Smooth muscle cell (in vitro differentiated cells): ENCODE measurements at regions not wholly inside any gene's neighbourhood (a gene's known extent, or its start where the extent isn't known, plus 50 kb on each side); places are given as distances from the start of the nearest gene placed in this dataset.

ENCODE experiments used
- DNase-seq: peaks from one replicate; lab custom pipeline; 2025; ENCODE audit not compliant: unreplicated experiment; lab: John Stamatoyannopoulos, UW
- H2AFZ ChIP-seq: fragments of 200-600 bp; sonication (generic); 2 replicates; pipeline ENCODE4 v1.6.0; 2016; ENCODE audit warnings: antibody characterized with exemption, low read depth, mild to moderate bottlenecking
- H3F3A ChIP-seq: fragments of 200-600 bp; sonication (generic); 2 replicates; pipeline ENCODE4 v1.6.0; 2017; ENCODE audit warnings: antibody characterized with exemption, low read depth
- H3K27ac ChIP-seq: fragments of 200-600 bp; sonication (generic); 2 replicates; pipeline ENCODE4 v1.5.1; 2016; ENCODE audit warnings: low read depth, mild to moderate bottlenecking
- H3K27me3 ChIP-seq: fragments of 200-600 bp; sonication (generic); 2 replicates; pipeline ENCODE4 v1.6.1; 2016; ENCODE audit warnings: low read depth, mild to moderate bottlenecking
- H3K36me3 ChIP-seq: fragments of 200-600 bp; sonication (generic); 2 replicates; pipeline ENCODE4 v1.5.1; 2016; ENCODE audit warnings: low read depth
- H3K4me1 ChIP-seq: fragments of 200-600 bp; sonication (generic); 2 replicates; pipeline ENCODE4 v1.5.1; 2016; ENCODE audit warnings: low read depth
- H3K4me2 ChIP-seq: fragments of 200-600 bp; sonication (generic); 2 replicates; pipeline ENCODE4 v1.6.0; 2016; ENCODE audit warnings: mild to moderate bottlenecking
- H3K4me3 ChIP-seq: fragments of 200-600 bp; sonication (generic); 2 replicates; pipeline ENCODE4 v1.5.1; 2016; ENCODE audit warnings: mild to moderate bottlenecking
- H3K79me2 ChIP-seq: fragments of 200-600 bp; sonication (generic); 2 replicates; pipeline ENCODE4 v1.6.0; 2016; ENCODE audit warnings: low read depth, mild to moderate bottlenecking
- H3K9ac ChIP-seq: fragments of 200-600 bp; sonication (generic); 2 replicates; pipeline ENCODE4 v1.6.0; 2016; ENCODE audit warnings: low read depth
- H3K9me3 ChIP-seq: fragments of 200-600 bp; sonication (generic); replicated peaks from 2 replicates; pipeline ENCODE4 v1.5.1; 2016; ENCODE audit warnings: low read depth
- H4K20me1 ChIP-seq: fragments of 200-600 bp; sonication (generic); 2 replicates; pipeline ENCODE4 v1.6.0; 2016; ENCODE audit warnings: low read depth
- CTCF ChIP-seq: fragments of 200-600 bp; sonication (generic); IDR thresholded peaks from 2 replicates; pipeline ENCODE4 v1.5.1; 2017; ENCODE audit warnings: borderline replicate concordance, mild to moderate bottlenecking, antibody characterized with exemption; ENCODE audit not compliant: insufficient read depth, poor library complexity, severe bottlenecking
- WGBS: methylation state at CpG from one replicate; pipeline ENCODE4 v1.1.7; 2016; ENCODE audit warnings: low lambda C conversion rate; 5-methylcytosine and 5-hydroxymethylcytosine counted together

DNA sequence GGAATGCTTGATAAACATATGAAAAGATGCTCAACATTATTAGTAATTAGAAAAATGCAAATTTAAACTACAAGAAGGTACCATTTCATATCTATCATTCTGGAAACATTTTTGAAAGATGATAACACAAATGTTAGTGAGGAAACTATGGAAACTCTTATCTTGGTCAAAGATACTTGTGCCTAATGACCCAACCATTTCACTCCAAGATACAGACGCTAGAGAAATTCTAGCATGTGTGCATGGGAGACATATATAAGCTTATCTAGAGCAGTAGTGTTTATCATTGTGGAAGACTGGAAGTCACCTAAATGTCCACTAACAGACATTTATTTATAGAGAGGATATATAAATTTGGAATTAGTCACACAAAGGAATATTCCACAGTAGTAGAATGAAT is 143.1 kb upstream of the HMGA2 start:
- DNase-seq = no peak
- Histone ChIP-seq H3K27me3 (no peaks in the 10 kb centered on the region), H3K79me2 (no peaks in the 10 kb centered on the region), H3K36me3 (no peaks in the 10 kb centered on the region), H3K4me1 (no peaks in the 10 kb centered on the region), H3K9me3 (no peaks in the 10 kb centered on the region), H3K4me2 (no peak overlapping the region), H3K4me3 (no peak overlapping the region), H4K20me1 (no peaks in the 10 kb centered on the region), H2AFZ (no peak overlapping the region), H3K9ac (no peak overlapping the region), H3K27ac (peak overlapping the region; percentile 7), H3F3A (no peaks in the 10 kb centered on the region)
- WGBS = 23% methylated on average over 1 of the region's 1 CpG
- TF ChIP-seq CTCF = no peak

GRCh38 chr12:65682112-65682511 is 142.2 kb upstream of the HMGA2 start:
- Histone ChIP-seq H3K4me1 (no peaks in the 10 kb centered on the region), H3K9ac (no peak overlapping the region), H3F3A (no peaks in the 10 kb centered on the region), H3K4me3 (no peak overlapping the region), H3K36me3 (no peaks in the 10 kb centered on the region), H3K27ac (no peak overlapping the region), H3K27me3 (no peaks in the 10 kb centered on the region), H3K4me2 (no peak overlapping the region), H3K9me3 (no peaks in the 10 kb centered on the region), H4K20me1 (no peaks in the 10 kb centered on the region), H3K79me2 (no peaks in the 10 kb centered on the region), H2AFZ (peak overlapping the region; percentile 8)
- WGBS = 53% methylated on average over 3 of the region's 3 CpGs
- no peak for DNase-seq
- no peak for TF ChIP-seq CTCF

- H2AFZ ChIP-seq = no peak overlapping the region
- no peaks in the 10 kb centered on the region for H3K9me3 ChIP-seq
- H3K27me3 ChIP-seq = no peaks in the 10 kb centered on the region
- DNase-seq = no peak
- H4K20me1 ChIP-seq = no peaks in the 10 kb centered on the region
- H3K36me3 ChIP-seq = no peaks in the 10 kb centered on the region
- H3F3A ChIP-seq = no peaks in the 10 kb centered on the region
- H3K4me2 ChIP-seq = no peak overlapping the region
- no peak for TF ChIP-seq CTCF
- H3K27ac ChIP-seq = no peak overlapping the region
- H3K9ac ChIP-seq = no peak overlapping the region
- H3K79me2 ChIP-seq = no peaks in the 10 kb centered on the region
- WGBS = 92% methylated on average over 2 of the region's 2 CpGs
- H3K4me1 ChIP-seq = no peaks in the 10 kb centered on the region
- no peak overlapping the region for H3K4me3 ChIP-seq
Measured at GRCh38 chr12:65684906-65685305, 139.4 kb upstream of the HMGA2 start.

DNA sequence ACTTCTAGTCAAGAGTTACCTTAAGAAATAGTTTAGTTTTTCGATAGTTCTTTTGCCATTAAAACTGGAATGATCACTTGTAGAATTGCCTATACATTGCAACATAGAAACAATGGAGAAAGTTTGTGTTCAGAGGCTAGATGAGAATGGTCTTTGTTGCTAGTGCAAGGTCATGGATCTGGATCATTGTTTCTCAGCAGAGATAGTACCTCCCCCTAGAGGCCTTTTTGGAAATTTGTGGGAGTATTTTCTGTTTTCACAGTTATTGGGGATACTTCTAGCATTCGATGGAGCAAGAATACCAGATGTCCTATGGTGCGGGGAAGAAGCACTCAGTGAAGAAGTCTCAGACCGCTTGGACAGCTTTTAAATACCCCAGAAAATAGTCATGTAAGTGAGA is 138.8 kb upstream of the HMGA2 start:
- Histone ChIP-seq H3K4me3 (no peak overlapping the region), H3F3A (no peaks in the 10 kb centered on the region), H3K4me2 (no peak overlapping the region), H3K9me3 (no peaks in the 10 kb centered on the region), H3K4me1 (no peaks in the 10 kb centered on the region), H4K20me1 (no peaks in the 10 kb centered on the region), H2AFZ (no peak overlapping the region), H3K79me2 (no peaks in the 10 kb centered on the region), H3K27ac (no peak overlapping the region), H3K9ac (no peak overlapping the region), H3K27me3 (no peaks in the 10 kb centered on the region), H3K36me3 (no peaks in the 10 kb centered on the region)
- TF ChIP-seq CTCF = peak; percentile 39
- DNase-seq = no peak
- WGBS = 59% methylated on average over 4 of the region's 4 CpGs
